ENCODE measurements at regions not wholly inside any gene's neighbourhood (a gene's known extent, or its start where the extent isn't known, plus 50 kb on each side); places are given as distances from the start of the nearest gene placed in this dataset.
A peak's percentile ranks its signal among the peaks of the same experiment; 100 is the strongest.

- DNase-seq (ENCODE audit: low spot score) = no peak
Measured at GRCh38 chr3:109210501-109210900, 74.0 kb downstream of the C3orf85 start.

- no peak for DNase-seq (ENCODE audit: low spot score)
Measured at GRCh38 chr3:109211941-109212340, 75.4 kb downstream of the C3orf85 start.

- no peak for DNase-seq (ENCODE audit: low spot score)
Measured at GRCh38 chr3:109213321-109213720, 76.8 kb downstream of the C3orf85 start.

- peak; percentile 14 for DNase-seq (ENCODE audit: low spot score)
Measured at GRCh38 chr3:109224333-109224732, 87.8 kb downstream of the C3orf85 start.

- no peak for DNase-seq (ENCODE audit: low spot score)
Measured at GRCh38 chr3:109225516-109225915, 89.0 kb downstream of the C3orf85 start.

- DNase-seq (ENCODE audit: low spot score) = no peak
Measured at GRCh38 chr3:109228391-109229080, 87.8 kb downstream of the DPPA2 start.

- no peak for DNase-seq (ENCODE audit: low spot score)
Measured at GRCh38 chr3:109229174-109229847, 87.0 kb downstream of the DPPA2 start.

GRCh38 chr3:109234300-109234699 lies 82.0 kb downstream of the DPPA2 start:
- DNase-seq (ENCODE audit: low spot score) = peak; percentile 53

GRCh38 chr3:109241459-109242186 lies 74.7 kb downstream of the DPPA2 start:
- DNase-seq (ENCODE audit: low spot score) = no peak

GRCh38 chr3:109242187-109242523 lies 74.2 kb downstream of the DPPA2 start:
- no peak for DNase-seq (ENCODE audit: low spot score)

Small RNA genes lying in the stretch of these regions (small RNA-seq; reads per million reads assigned to genes)
- gene RNU6-1236P = 0 reads per million in 2 experiments

Data from SK-N-DZ (cell line).